ENCODE measurements at regions not wholly inside any gene's neighbourhood (a gene's known extent, or its start where the extent isn't known, plus 50 kb on each side); places are given as distances from the start of the nearest gene placed in this dataset.

DNA sequence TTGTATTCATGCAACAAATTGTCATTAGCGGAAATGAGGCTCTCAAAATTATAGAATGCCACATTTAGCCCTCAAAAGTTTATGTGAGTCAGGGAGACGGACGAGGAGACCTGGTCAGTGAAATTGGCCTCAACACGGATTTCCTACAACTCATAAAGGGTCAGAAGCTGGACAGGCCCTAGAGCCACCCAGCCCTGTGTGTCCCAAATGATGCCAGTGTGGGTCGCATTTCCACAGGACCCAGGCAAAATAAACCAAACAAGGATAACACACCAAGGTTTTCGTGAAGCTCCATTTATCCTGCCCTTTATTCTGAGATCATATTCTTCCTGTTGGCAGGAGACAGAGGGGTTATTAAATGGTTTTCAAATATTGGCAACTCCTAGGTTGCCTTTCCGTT lies 72.0 kb upstream of the COL5A1 start:
- TF ChIP-seq POLR2A (IDR thresholded peaks at IDR 0.05): no peak
- TF ChIP-seq, protein P1, sequence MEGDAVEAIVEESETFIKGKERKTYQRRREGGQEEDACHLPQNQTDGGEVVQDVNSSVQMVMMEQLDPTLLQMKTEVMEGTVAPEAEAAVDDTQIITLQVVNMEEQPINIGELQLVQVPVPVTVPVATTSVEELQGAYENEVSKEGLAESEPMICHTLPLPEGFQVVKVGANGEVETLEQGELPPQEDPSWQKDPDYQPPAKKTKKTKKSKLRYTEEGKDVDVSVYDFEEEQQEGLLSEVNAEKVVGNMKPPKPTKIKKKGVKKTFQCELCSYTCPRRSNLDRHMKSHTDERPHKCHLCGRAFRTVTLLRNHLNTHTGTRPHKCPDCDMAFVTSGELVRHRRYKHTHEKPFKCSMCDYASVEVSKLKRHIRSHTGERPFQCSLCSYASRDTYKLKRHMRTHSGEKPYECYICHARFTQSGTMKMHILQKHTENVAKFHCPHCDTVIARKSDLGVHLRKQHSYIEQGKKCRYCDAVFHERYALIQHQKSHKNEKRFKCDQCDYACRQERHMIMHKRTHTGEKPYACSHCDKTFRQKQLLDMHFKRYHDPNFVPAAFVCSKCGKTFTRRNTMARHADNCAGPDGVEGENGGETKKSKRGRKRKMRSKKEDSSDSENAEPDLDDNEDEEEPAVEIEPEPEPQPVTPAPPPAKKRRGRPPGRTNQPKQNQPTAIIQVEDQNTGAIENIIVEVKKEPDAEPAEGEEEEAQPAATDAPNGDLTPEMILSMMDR (IDR thresholded peaks at IDR 0.05): no peak

Data from thyroid gland (tissue), 4 donors.